IMR-90 (cell line): ENCODE measurements at regions not wholly inside any gene's neighbourhood (a gene's known extent, or its start where the extent isn't known, plus 50 kb on each side); places are given as distances from the start of the nearest gene placed in this dataset.

Experiments used
- ATAC-seq: fragments of 200-7000 bp; cut with Tn5 transposase; 2 replicates; pipeline ENCODE4 v1.9.1; 2020; ENCODE audit warnings: low read depth, mild to moderate bottlenecking, moderate library complexity
- BruUV-seq: library from RNA; stranded (reverse); fragments of 400-500 nt; replicated peaks from 2 replicates; lab custom pipeline; 2021; lab: Mats Ljungman, UMichigan
- CTCF ChIA-PET: fragments of 300-600 bp; formaldehyde crosslinking; extraction: SDS; loops from one replicate; lab custom pipeline; 2021; ENCODE audit warnings: antibody characterized with exemption; lab: Yijun Ruan, JAX
- POLR2A ChIA-PET: fragments of 300-600 bp; sonication (Branson Sonifier 250); formaldehyde crosslinking; loops from one replicate; lab custom pipeline; 2022; ENCODE audit warnings: antibody characterized with exemption; ENCODE audit not compliant: unreplicated experiment; lab: Charles Lee
- DNase-seq: peaks from one replicate; pipeline ENCODE4 v3.0.0; 2013
- H2AFZ ChIP-seq: replicated peaks from 2 replicates; pipeline ENCODE3; 2013; ENCODE audit warnings: low read length, mild to moderate bottlenecking; ENCODE audit not compliant: poor library complexity
- H2AK5ac ChIP-seq: 2 replicates; pipeline ENCODE4 v1.6.1; 2013; ENCODE audit warnings: low read depth, low read length, inconsistent platforms
- H2AK9ac ChIP-seq: replicated peaks from 2 replicates; pipeline ENCODE3; 2013; ENCODE audit warnings: mild to moderate bottlenecking, low read depth, low read length, moderate library complexity; ENCODE audit not compliant: poor library complexity
- H2BK120ac ChIP-seq: 2 replicates; pipeline ENCODE4 v1.6.1; 2013; ENCODE audit warnings: low read depth, low read length, inconsistent platforms
- H2BK15ac ChIP-seq: 3 replicates; pipeline ENCODE4 v1.6.1; 2013; ENCODE audit warnings: low read depth, low read length, inconsistent platforms
- H2BK20ac ChIP-seq: 2 replicates; pipeline ENCODE4 v1.6.1; 2013; ENCODE audit warnings: low read depth, mild to moderate bottlenecking, inconsistent platforms, low read length, moderate library complexity
- H2BK5ac ChIP-seq: 2 replicates; pipeline ENCODE4 v1.6.1; 2013; ENCODE audit warnings: mild to moderate bottlenecking, low read depth, low read length, inconsistent platforms; ENCODE audit not compliant: poor library complexity, severe bottlenecking
- H3K14ac ChIP-seq: replicated peaks from 2 replicates; pipeline ENCODE4 v1.6.1; 2013; ENCODE audit warnings: low read depth, low read length, inconsistent platforms
- H3K18ac ChIP-seq: 2 replicates; pipeline ENCODE4 v1.6.1; 2013; ENCODE audit warnings: low read depth, low read length, control low read depth
- H3K23ac ChIP-seq: 2 replicates; pipeline ENCODE4 v1.6.1; 2013; ENCODE audit warnings: low read depth, low read length, inconsistent platforms
- H3K27ac ChIP-seq: 2 replicates; pipeline ENCODE4 v1.5.1; 2013; ENCODE audit warnings: mild to moderate bottlenecking, control low read depth, low read length; ENCODE audit not compliant: insufficient read depth
- H3K27me3 ChIP-seq: 2 replicates; pipeline ENCODE4 v1.6.1; 2013; ENCODE audit warnings: low read length; ENCODE audit not compliant: control insufficient read depth, insufficient read depth
- H3K36me3 ChIP-seq: 2 replicates; pipeline ENCODE4 v1.6.1; 2013; ENCODE audit warnings: low read length, mixed read lengths; ENCODE audit not compliant: control insufficient read depth, insufficient read depth
- H3K4ac ChIP-seq: 2 replicates; pipeline ENCODE4 v1.6.1; 2013; ENCODE audit warnings: low read depth, low read length, inconsistent platforms
- H3K4me1 ChIP-seq: 2 replicates; pipeline ENCODE4 v1.6.1; 2013; ENCODE audit warnings: low read length, mixed read lengths; ENCODE audit not compliant: control insufficient read depth, insufficient read depth
- H3K4me2 ChIP-seq: 2 replicates; pipeline ENCODE4 v1.6.1; 2013; ENCODE audit warnings: low read depth, mild to moderate bottlenecking, control low read depth, low read length, moderate library complexity
- H3K4me3 ChIP-seq: 2 replicates; pipeline ENCODE4 v1.5.1; 2013; ENCODE audit warnings: low read depth, mild to moderate bottlenecking, control low read depth, low read length, moderate library complexity; ENCODE audit not compliant: insufficient read depth
- H3K56ac ChIP-seq: 2 replicates; pipeline ENCODE4 v1.6.1; 2013; ENCODE audit warnings: low read length, inconsistent platforms; ENCODE audit not compliant: insufficient read depth; ENCODE audit errors: extremely low read depth
- H3K79me1 ChIP-seq, 2 experiments: 2 replicates each; pipeline ENCODE4 v1.6.1; 2013; ENCODE audit warnings: low read length in 2 of 2, inconsistent platforms in 1 of 2, low read depth in 1 of 2
- H3K9ac ChIP-seq: 2 replicates; pipeline ENCODE4 v1.6.1; 2013; ENCODE audit warnings: low read depth, low read length, control low read depth
- H3K9me1 ChIP-seq: 2 replicates; pipeline ENCODE4 v1.6.1; 2013; ENCODE audit warnings: low read length, inconsistent platforms; ENCODE audit not compliant: insufficient read depth
- H3K9me3 ChIP-seq: 2 replicates; pipeline ENCODE4 v1.6.1; 2013; ENCODE audit warnings: low read length; ENCODE audit not compliant: control insufficient read depth, insufficient read depth
- H4K20me1 ChIP-seq: 2 replicates; pipeline ENCODE4 v1.6.1; 2013; ENCODE audit warnings: low read length, inconsistent platforms; ENCODE audit not compliant: insufficient read depth
- H4K5ac ChIP-seq: 2 replicates; pipeline ENCODE4 v1.6.1; 2013; ENCODE audit warnings: mild to moderate bottlenecking, low read depth, low read length, control low read depth
- H4K8ac ChIP-seq, 2 experiments: 2 replicates each; pipeline ENCODE4 v1.6.1; 2013; ENCODE audit warnings: low read depth in 2 of 2, low read length in 2 of 2, control low read depth in 1 of 2, inconsistent platforms in 1 of 2
- H4K91ac ChIP-seq: 2 replicates; pipeline ENCODE4 v1.6.1; 2013; ENCODE audit warnings: low read depth, low read length, inconsistent platforms; ENCODE audit not compliant: insufficient read depth
- MAFK ChIP-seq: IDR thresholded peaks from 2 replicates; pipeline ENCODE4 v1.6.1; 2012; ENCODE audit warnings: low read depth, low read length, improper control_type of control experiment
- NFE2L2 ChIP-seq: fragments of 150-350 bp; IDR thresholded peaks from 2 replicates; pipeline ENCODE4 v1.6.1; 2016; ENCODE audit warnings: low read depth, mild to moderate bottlenecking, low read length
- WGBS, 2 experiments: methylation state at CpG; one replicate each; pipeline versions ENCODE4 v1.1.5 to v1.1.7; 2013; ENCODE audit warnings: missing lambda C conversion rate in 2 of 2; ENCODE audit not compliant: insufficient read length in 1 of 2; ENCODE audit errors: extremely low coverage in 2 of 2; 5-methylcytosine and 5-hydroxymethylcytosine counted together
- dilution Hi-C: fragments of 300-500 bp; cut with HindIII; formaldehyde crosslinking; loops from one replicate; pipeline ENCODE4 v1.14.3; 2018; ENCODE audit warnings: low sequenced_read_pairs; ENCODE audit not compliant: unreplicated experiment
- in situ Hi-C: fragments of 300-500 bp; cut with MboI; formaldehyde crosslinking; loops from 3 replicates; pipeline ENCODE4 v1.14.3; 2019; ENCODE audit warnings: low sequenced_read_pairs, inconsistent platforms, mixed read lengths
- intact Hi-C: fragments of 100-400 bp; cut with micrococcal nuclease; formaldehyde crosslinking; loops from 2 replicates; pipeline ENCODE4 v1.10.0; 2022

DNA sequence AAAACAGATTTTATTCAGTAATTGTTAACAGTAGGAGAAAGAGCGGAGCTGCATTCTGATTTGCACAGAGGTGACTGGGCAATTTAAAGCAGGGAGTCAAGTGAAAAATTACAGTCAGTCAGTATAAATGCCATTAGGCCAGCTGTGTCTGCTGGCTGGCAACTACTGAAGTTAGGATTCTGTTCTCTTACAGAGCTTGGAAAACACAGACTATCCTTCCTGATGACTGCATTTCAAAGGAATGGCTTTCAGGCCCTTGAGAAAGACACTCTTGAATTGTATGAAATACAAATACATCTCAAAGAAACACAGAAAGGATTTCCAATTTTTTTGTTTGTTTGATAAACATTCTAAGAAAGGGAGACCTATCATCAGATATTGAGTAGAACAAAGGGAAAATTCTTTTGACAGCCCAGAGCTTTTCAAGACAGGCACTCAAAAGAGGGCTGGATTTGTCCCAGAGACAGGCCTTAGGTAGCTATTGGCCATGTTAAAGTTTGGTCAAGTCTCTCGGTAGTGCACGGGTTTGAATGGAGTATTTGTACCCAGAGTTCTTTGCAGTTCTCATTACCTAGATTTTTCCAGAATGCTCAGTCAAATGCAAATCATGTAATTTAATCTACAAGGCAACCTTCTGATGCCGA, 551.2 kb upstream of the CCDC54 start:
- CTCF ChIA-PET: interaction anchor here (0.6 to 1.4 kb wide), 2 partner anchors 36 to 169 kb away, joined by 3 to 4 read pairs; no protein-coding TSS in a partner anchor
- Histone ChIP-seq H4K8ac (no peak overlapping the region), H3K9me3 (no peaks in the 10 kb centered on the region), H2AK5ac (no peak overlapping the region), H3K4me1 (peaks cover 8% of the 10 kb centered on the region; the same call in 1 of the 2 replicates), H2BK15ac (no peak overlapping the region), H2AK9ac (no peak overlapping the region), H3K14ac (no peak overlapping the region), H3K27me3 (no peaks in the 10 kb centered on the region), H3K4me2 (no peak overlapping the region), H2BK120ac (peak overlapping the region; percentile 4; the same call in 1 of the 2 replicates), H3K36me3 (no peaks in the 10 kb centered on the region), H3K56ac (no peak overlapping the region), H3K23ac (no peak overlapping the region), H3K4me3 (no peak overlapping the region), H2BK20ac (peak overlapping the region; percentile 24), H4K91ac (peak overlapping the region; percentile 46; the same call in 1 of the 2 replicates), H3K9ac (no peak overlapping the region), H2AFZ (no peak overlapping the region), H3K9me1 (0 out of 2 replicates have a peak, but pooled peaks cover 3% of the 10 kb centered on the region), H2BK5ac (peak overlapping the region; percentile 47), H4K20me1 (no peaks in the 10 kb centered on the region), H3K18ac (no peak overlapping the region), H3K27ac (no peak overlapping the region), H3K79me1 (no peaks in the 10 kb centered on the region), H4K5ac (no peak overlapping the region), H3K4ac (no peak overlapping the region)
- intact Hi-C loops (loop anchor here (1.0 kb wide), 1 partner anchor 238 kb away; no protein-coding TSS in a partner anchor), in situ Hi-C loops (no loop called here), dilution Hi-C loops (no loop called here)
- DNase-seq (peak; percentile 86), ATAC-seq (peak; percentile 87)
- no TSS peak for BruUV-seq
- TF ChIP-seq MAFK: no peak
- TF ChIP-seq NFE2L2: peak; percentile 45; the same call in 1 of the 2 replicates
- POLR2A ChIA-PET: no interaction called here
- 90% methylated on average over 2 of the region's 4 CpGs; no CpG with 5 or more reads in 1 of the 2 experiments for WGBS, 2 experiments
